OCI-LY1 (cell line): ENCODE measurements at regions not wholly inside any gene's neighbourhood (a gene's known extent, or its start where the extent isn't known, plus 50 kb on each side); places are given as distances from the start of the nearest gene placed in this dataset.

Experiments used
- H2AFZ ChIP-seq: fragments of 200-600 bp; sonication (generic), shearing (Covaris generic); 2 replicates; pipeline ENCODE4 v1.6.0; 2014; ENCODE audit warnings: antibody characterized with exemption, mild to moderate bottlenecking, low read length
- H3F3A ChIP-seq: fragments of 200-600 bp; sonication (generic), shearing (Covaris generic); 2 replicates; pipeline ENCODE4 v1.6.0; 2014; ENCODE audit warnings: mild to moderate bottlenecking, antibody characterized with exemption, low read length, moderate library complexity; ENCODE audit not compliant: insufficient read depth
- H3K27ac ChIP-seq: fragments of 200-600 bp; sonication (generic); 2 replicates; pipeline ENCODE4 v1.5.1; 2014; ENCODE audit warnings: low read length, mixed run types, mild to moderate bottlenecking, low read depth; ENCODE audit not compliant: poor library complexity, severe bottlenecking
- H3K27me3 ChIP-seq: fragments of 200-600 bp; sonication (generic); 2 replicates; pipeline ENCODE4 v1.6.0; 2014; ENCODE audit warnings: antibody characterized with exemption, mild to moderate bottlenecking, low read length, moderate library complexity; ENCODE audit not compliant: insufficient read depth
- H3K36me3 ChIP-seq: fragments of 200-600 bp; sonication (generic); 2 replicates; pipeline ENCODE4 v1.6.1; 2014; ENCODE audit warnings: mild to moderate bottlenecking, antibody characterized with exemption, low read length, moderate library complexity, mixed read lengths; ENCODE audit not compliant: insufficient read depth
- H3K4me1 ChIP-seq: fragments of 200-600 bp; sonication (generic); 2 replicates; pipeline ENCODE4 v1.5.1; 2014; ENCODE audit warnings: mild to moderate bottlenecking, low read length, moderate library complexity; ENCODE audit not compliant: insufficient read depth, severe bottlenecking
- H3K4me2 ChIP-seq: fragments of 200-600 bp; sonication (generic), shearing (Covaris generic); 2 replicates; pipeline ENCODE4 v1.6.1; 2014; ENCODE audit warnings: low read length
- H3K4me3 ChIP-seq: fragments of 200-600 bp; sonication (generic); 2 replicates; pipeline ENCODE4 v1.5.1; 2014; ENCODE audit warnings: low read length, low read depth, mild to moderate bottlenecking, mixed read lengths; ENCODE audit not compliant: poor library complexity, severe bottlenecking
- H3K79me2 ChIP-seq: fragments of 200-600 bp; shearing (Covaris generic); 2 replicates; pipeline ENCODE4 v1.6.1; 2016; ENCODE audit warnings: mixed run types, low read length, mixed read lengths; ENCODE audit not compliant: insufficient read depth
- H3K9ac ChIP-seq: fragments of 200-600 bp; sonication (generic), shearing (Covaris generic); 2 replicates; pipeline ENCODE4 v1.6.1; 2014; ENCODE audit warnings: mild to moderate bottlenecking, low read length, mixed read lengths
- H3K9me2 ChIP-seq: fragments of 200-600 bp; sonication (generic), shearing (Covaris generic); 2 replicates; pipeline ENCODE4 v1.6.1; 2014; ENCODE audit warnings: low read depth, mild to moderate bottlenecking, low read length, mixed read lengths
- H3K9me3 ChIP-seq: fragments of 200-600 bp; shearing (Covaris generic); 2 replicates; pipeline ENCODE4 v1.6.1; 2014; ENCODE audit warnings: low read length, mixed read lengths
- H4K20me1 ChIP-seq: fragments of 200-600 bp; sonication (generic), shearing (Covaris generic); 2 replicates; pipeline ENCODE4 v1.6.0; 2016; ENCODE audit warnings: mild to moderate bottlenecking, low read length; ENCODE audit not compliant: insufficient read depth
- CTCF ChIP-seq: fragments of 200-600 bp; sonication (generic), shearing (Covaris generic); IDR thresholded peaks from 2 replicates; pipeline ENCODE4 v1.5.1; 2017; ENCODE audit warnings: mild to moderate bottlenecking, antibody characterized with exemption, low read length, moderate library complexity, mixed read lengths
- EZH2 ChIP-seq: fragments of 200-600 bp; sonication (generic), shearing (Covaris generic); IDR thresholded peaks from 2 replicates; pipeline ENCODE4 v1.8.0; 2017; ENCODE audit warnings: borderline replicate concordance, mixed run types, mild to moderate bottlenecking, antibody characterized with exemption, low read length, moderate library complexity, mixed read lengths

GRCh38 chr9:91161465-91162300 lies 200.0 kb downstream of the AUH start:
- Histone ChIP-seq H3K79me2 (no peaks in the 10 kb centered on the region), H3K27me3 (peaks cover 15% of the 10 kb centered on the region), H3K9me3 (no peaks in the 10 kb centered on the region), H3K9me2 (no peaks in the 10 kb centered on the region), H3K27ac (no peak overlapping the region), H3K4me3 (no peak overlapping the region), H3K4me1 (no peaks in the 10 kb centered on the region), H4K20me1 (no peaks in the 10 kb centered on the region), H3K36me3 (no peaks in the 10 kb centered on the region), H3K9ac (no peak overlapping the region), H3K4me2 (no peak overlapping the region), H2AFZ (no peak overlapping the region), H3F3A (no peaks in the 10 kb centered on the region)
- no peak for TF ChIP-seq EZH2
- TF ChIP-seq CTCF, result no peak

- Histone ChIP-seq H3K27me3 (peaks cover 13% of the 10 kb centered on the region), H3K79me2 (no peaks in the 10 kb centered on the region), H2AFZ (no peak overlapping the region), H3K4me3 (no peak overlapping the region), H3F3A (no peaks in the 10 kb centered on the region), H3K4me1 (no peaks in the 10 kb centered on the region), H3K36me3 (no peaks in the 10 kb centered on the region), H3K4me2 (no peak overlapping the region), H4K20me1 (no peaks in the 10 kb centered on the region), H3K9ac (no peak overlapping the region), H3K27ac (no peak overlapping the region), H3K9me3 (no peaks in the 10 kb centered on the region), H3K9me2 (no peaks in the 10 kb centered on the region)
- TF ChIP-seq CTCF, result no peak
- no peak for TF ChIP-seq EZH2
These were observed 199.4 kb downstream of the AUH start for GRCh38 chr9:91162311-91162710.

- Histone ChIP-seq H3K9ac (no peak overlapping the region), H4K20me1 (no peaks in the 10 kb centered on the region), H3K27me3 (peaks cover 13% of the 10 kb centered on the region), H3K79me2 (no peaks in the 10 kb centered on the region), H3K4me1 (no peaks in the 10 kb centered on the region), H3F3A (no peaks in the 10 kb centered on the region), H3K4me2 (no peak overlapping the region), H3K9me2 (no peaks in the 10 kb centered on the region), H3K4me3 (no peak overlapping the region), H3K36me3 (no peaks in the 10 kb centered on the region), H3K9me3 (no peaks in the 10 kb centered on the region), H3K27ac (no peak overlapping the region), H2AFZ (no peak overlapping the region)
- no peak for TF ChIP-seq EZH2
- TF ChIP-seq CTCF, result no peak
These were observed 198.8 kb downstream of the AUH start for GRCh38 chr9:91162784-91163443.
